IPS-20b (cell line): ENCODE measurements at regions not wholly inside any gene's neighbourhood (a gene's known extent, or its start where the extent isn't known, plus 50 kb on each side); places are given as distances from the start of the nearest gene placed in this dataset.
"Not testable (repeated sequence)": the region's sequence is repeated elsewhere in the genome, so short reads cannot be mapped to it uniquely, and the experiment has no call there.

Experiments
- H3K27ac ChIP-seq: one replicate; pipeline ENCODE4 v1.5.1; 2013; ENCODE audit warnings: low read length
- H3K27me3 ChIP-seq: 2 replicates; pipeline ENCODE4 v1.6.1; 2013; ENCODE audit warnings: mild to moderate bottlenecking, low read length, inconsistent platforms; ENCODE audit not compliant: insufficient read depth
- H3K36me3 ChIP-seq: 2 replicates; pipeline ENCODE4 v1.6.1; 2013; ENCODE audit warnings: low read depth, mild to moderate bottlenecking, inconsistent platforms, low read length, moderate library complexity; ENCODE audit not compliant: insufficient read depth
- H3K4me1 ChIP-seq: 2 replicates; pipeline ENCODE4 v1.6.1; 2013; ENCODE audit warnings: mild to moderate bottlenecking, control low read depth, inconsistent platforms, low read length, moderate library complexity; ENCODE audit not compliant: insufficient read depth
- H3K4me3 ChIP-seq: 2 replicates; pipeline ENCODE4 v1.5.1; 2013; ENCODE audit warnings: mild to moderate bottlenecking, low read length, inconsistent platforms
- H3K9ac ChIP-seq: 2 replicates; pipeline ENCODE4 v1.6.1; 2013; ENCODE audit warnings: low read depth, mild to moderate bottlenecking, inconsistent platforms, low read length, moderate library complexity
- H3K9me3 ChIP-seq: 2 replicates; pipeline ENCODE4 v1.6.1; 2013; ENCODE audit warnings: mild to moderate bottlenecking, low read depth, low read length, inconsistent platforms; ENCODE audit not compliant: insufficient read depth

DNA sequence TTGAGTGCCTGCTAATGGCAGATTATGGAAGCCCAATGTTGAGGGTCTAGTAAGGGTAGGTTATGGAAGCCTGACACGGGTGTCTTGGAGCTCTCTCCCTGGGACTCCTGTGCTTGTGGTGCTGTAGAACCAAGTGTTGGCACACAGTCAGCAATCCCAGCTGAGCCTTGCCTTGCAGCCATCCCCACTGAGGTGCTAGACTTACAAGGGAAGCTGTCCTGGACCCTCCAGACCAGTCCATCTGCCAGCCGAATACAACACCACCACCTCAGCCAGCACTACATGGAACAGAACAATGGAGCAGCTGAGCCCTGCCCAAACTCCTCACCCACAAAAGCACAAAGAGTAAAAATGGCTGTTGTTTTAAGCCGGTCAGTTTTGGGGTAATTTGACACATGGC, 90.5 kb upstream of the DNAH5 start:
- Histone ChIP-seq H3K36me3 (no peaks in the 10 kb centered on the region), H3K4me1 (peaks cover 28% of the 10 kb centered on the region), H3K9ac (no peak overlapping the region; the same call in 1 of the 2 replicates), H3K27me3 (peaks cover 19% of the 10 kb centered on the region; the same call in 1 of the 2 replicates), H3K9me3 (no peaks in the 10 kb centered on the region), H3K27ac (no peak overlapping the region), H3K4me3 (no peak overlapping the region)

DNA sequence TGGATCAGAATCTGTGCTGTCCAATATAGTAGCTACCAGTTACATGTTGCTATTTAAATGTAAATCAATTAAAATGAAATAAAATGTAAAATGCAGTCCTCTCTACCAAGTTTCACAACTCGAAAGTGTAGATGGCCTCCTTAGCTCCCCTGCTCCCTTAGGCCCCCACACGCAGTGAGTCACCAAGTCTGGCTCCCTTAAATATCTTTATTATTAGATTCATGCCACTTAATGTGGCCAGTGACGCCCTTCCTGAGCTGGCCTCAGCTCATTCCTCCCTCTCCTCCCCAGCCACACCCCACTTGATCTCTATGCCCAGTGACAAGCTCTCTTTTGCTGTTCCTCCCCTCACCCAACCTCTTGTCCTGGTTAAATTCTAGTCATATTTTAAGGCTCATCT, 88.4 kb upstream of the DNAH5 start:
- Histone ChIP-seq H3K9ac (no peak overlapping the region), H3K9me3 (no peaks in the 10 kb centered on the region), H3K36me3 (no peaks in the 10 kb centered on the region), H3K27ac (no peak overlapping the region), H3K4me1 (peaks cover 28% of the 10 kb centered on the region), H3K4me3 (no peak overlapping the region), H3K27me3 (peaks cover 19% of the 10 kb centered on the region; the same call in 1 of the 2 replicates)

DNA sequence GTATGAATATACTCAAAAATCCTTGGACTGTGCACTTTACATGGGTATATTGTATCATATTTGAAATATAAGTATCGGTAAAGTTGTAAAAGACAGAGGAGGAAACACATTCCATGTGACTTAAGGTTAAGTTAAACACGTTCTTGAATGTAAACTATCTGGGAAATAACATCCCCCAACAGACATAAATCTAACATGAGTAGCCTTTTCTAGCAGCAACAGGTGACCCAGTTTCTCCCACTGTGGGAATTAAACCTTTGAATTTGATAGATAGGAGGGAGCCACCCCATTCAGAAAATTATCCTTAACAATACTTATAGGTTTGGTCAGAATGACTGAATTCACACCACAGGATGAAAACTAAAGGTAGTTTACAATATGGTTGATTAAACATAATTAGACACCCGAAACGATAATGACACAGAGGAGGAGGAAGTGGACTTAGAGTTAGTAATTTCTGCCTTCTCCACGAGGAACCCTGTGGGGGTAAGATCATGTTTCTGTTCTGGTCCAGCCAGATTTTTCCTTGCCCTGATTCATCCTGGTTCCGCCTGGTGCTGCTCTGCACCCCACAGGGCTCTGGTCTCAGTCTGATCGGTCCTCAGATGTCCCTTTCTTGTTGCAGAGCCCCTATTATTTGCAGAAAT, 84.6 kb upstream of the DNAH5 start:
- H3K4me1 ChIP-seq, result no peaks in the 10 kb centered on the region; the same call in 1 of the 2 replicates
- no peaks in the 10 kb centered on the region for H3K9me3 ChIP-seq
- H3K9ac ChIP-seq, result no peak overlapping the region
- H3K27ac ChIP-seq, result no peak overlapping the region
- no peak overlapping the region for H3K4me3 ChIP-seq
- no peaks in the 10 kb centered on the region for H3K27me3 ChIP-seq
- H3K36me3 ChIP-seq, result no peaks in the 10 kb centered on the region

DNA sequence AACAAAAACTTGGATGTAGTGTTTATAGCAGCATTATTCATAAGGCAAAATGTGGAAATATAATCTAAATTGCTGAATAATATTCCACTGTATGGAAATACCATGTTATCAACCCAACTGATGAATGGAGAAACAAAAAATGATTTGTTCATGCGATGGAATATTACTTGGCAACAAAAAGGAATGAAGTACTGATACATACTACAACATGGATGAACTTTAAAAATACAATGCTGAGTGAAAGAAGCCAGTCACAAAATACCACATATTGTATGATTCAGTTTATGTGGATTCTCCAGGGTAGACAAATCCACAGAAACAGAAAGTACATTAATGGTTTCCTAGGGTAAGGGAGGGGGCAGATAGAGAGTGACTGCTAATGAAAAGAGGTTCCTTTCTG, 83.7 kb upstream of the DNAH5 start:
- no peak overlapping the region for H3K9ac ChIP-seq
- H3K4me1 ChIP-seq, result no peaks in the 10 kb centered on the region; the same call in 1 of the 2 replicates
- H3K36me3 ChIP-seq, result no peaks in the 10 kb centered on the region
- no peak overlapping the region for H3K4me3 ChIP-seq
- no peaks in the 10 kb centered on the region for H3K9me3 ChIP-seq
- no peaks in the 10 kb centered on the region for H3K27me3 ChIP-seq
- H3K27ac ChIP-seq, result no peak overlapping the region

DNA sequence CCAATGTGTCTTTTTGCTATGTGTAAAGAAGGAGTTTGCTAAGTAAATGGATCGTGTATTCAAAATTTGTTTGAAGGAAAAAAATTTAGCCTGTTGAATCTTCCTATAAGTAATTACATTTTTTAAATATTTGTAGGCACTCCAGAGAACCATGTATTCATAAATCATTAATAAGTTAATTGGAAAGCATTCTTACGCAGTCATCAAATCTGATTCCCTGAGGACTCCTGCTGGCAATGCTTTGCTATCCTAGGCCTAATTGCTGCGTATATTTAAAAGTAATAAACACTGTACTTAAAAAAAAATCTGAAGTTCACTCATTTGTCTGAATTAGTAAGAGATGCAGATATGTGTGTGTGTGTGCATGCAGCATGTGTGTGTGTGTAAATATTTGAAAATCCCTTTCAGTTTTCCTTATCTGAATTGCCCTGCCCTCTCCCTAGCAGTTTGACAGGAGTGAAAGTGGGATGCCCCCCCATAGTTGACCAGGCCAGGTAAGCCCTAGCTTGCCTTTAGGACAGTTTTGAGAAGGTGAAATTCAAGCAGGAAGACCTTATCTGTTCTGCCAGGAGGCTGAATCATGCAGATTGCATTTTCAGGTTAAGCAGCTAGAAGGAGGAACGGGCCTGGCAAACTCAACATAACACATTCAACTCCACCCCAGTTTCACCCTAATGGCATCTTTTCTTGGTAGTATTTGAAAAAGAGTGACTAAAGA, 81.2 kb upstream of the DNAH5 start:
- Histone ChIP-seq H3K4me1 (no peaks in the 10 kb centered on the region; the same call in 1 of the 2 replicates), H3K9ac (no peak overlapping the region), H3K27me3 (no peaks in the 10 kb centered on the region), H3K9me3 (no peaks in the 10 kb centered on the region), H3K27ac (no peak overlapping the region), H3K36me3 (no peaks in the 10 kb centered on the region), H3K4me3 (no peak overlapping the region)

DNA sequence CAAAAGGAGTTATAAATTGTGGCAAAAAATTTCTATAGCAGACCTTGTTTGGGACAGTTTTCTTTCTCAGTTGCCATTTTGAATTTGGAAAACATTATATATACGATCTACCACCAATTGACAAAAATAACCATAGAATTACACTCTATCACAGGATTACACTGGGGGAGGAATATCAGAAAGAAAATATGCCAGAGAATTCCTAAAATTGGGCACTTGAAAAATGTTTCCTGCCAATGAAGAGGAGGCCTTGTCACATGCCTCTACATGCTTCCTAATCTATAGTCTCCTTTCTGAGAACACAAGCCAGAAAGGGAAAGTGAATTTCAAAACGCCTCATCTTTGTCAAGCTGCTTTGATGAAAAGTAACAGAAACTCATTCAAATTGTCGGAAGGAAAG, 78.5 kb upstream of the DNAH5 start:
- Histone ChIP-seq H3K4me1 (no peaks in the 10 kb centered on the region; the same call in 1 of the 2 replicates), H3K9ac (no peak overlapping the region), H3K27ac (no peak overlapping the region), H3K36me3 (no peaks in the 10 kb centered on the region), H3K9me3 (no peaks in the 10 kb centered on the region), H3K4me3 (no peak overlapping the region), H3K27me3 (no peaks in the 10 kb centered on the region)

DNA sequence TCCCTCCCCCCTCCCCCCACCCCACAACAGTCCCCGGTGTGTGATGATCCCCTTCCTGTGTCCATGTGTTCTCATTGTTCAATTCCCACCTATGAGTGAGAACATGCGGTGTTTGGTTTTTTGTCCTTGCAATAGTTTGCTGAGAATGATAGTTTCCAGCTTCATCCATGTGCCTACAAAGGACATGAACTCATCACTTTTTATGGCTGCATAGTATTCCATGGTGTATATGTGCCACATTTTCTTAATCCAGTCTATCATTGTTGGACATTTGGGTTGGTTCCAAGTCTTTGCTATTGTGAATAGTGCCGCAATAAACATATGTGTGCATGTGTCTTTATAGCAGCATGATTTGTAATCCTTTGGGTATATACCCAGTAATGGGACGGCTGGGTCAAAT, 76.5 kb upstream of the DNAH5 start:
- H3K9ac ChIP-seq, H3K27me3 ChIP-seq, H3K27ac ChIP-seq, H3K9me3 ChIP-seq, H3K36me3 ChIP-seq, H3K4me1 ChIP-seq, H3K4me3 ChIP-seq: not testable (repeated sequence)

DNA sequence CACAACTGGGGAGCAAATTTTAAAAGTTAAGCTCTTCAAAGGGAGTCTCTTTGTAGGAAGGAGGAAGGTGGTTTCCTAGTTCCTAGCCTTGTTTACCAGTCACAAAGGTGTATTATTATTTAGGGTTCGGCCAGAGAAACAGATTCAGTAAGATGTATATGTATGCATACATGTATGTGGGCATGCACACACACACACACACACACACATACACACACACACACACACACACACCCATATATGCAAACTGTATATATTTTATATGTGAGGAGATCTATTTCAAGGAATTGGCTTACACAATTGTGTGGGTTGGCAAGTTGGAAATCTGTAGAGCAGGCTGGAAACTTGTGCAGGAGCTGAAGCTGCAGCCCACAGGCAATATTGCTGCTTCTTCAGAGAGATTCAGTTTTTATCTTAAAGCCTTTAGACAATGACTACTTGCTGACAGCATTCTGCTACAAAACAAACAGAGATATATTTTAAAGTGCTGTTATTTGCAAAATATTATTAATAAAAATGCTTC, 75.3 kb upstream of the DNAH5 start:
- Histone ChIP-seq H3K27me3 (no peaks in the 10 kb centered on the region), H3K9me3 (no peaks in the 10 kb centered on the region), H3K27ac (no peak overlapping the region), H3K36me3 (no peaks in the 10 kb centered on the region), H3K9ac (no peak overlapping the region), H3K4me3 (no peak overlapping the region), H3K4me1 (no peaks in the 10 kb centered on the region)

DNA sequence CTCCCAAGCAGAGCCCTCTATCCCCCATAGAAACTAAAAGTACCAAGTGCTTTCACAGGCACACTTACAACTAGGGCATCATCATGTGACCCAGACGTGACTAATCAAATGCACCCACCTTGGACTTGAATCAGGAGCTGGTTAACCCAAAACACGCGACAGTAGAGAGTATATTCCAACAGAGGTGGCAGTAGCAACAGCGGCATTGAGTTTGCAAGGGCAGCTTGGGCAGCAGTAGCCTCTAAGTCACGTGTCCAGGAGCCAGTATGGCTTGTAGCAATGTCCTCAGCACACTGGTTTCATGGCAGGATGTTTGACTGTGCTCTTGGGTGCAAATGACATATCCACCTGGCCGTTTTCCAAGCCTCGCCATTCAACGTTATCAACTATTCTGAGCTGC, 73.4 kb upstream of the DNAH5 start:
- Histone ChIP-seq H3K36me3 (no peaks in the 10 kb centered on the region), H3K4me1 (no peaks in the 10 kb centered on the region), H3K9me3 (no peaks in the 10 kb centered on the region), H3K9ac (no peak overlapping the region), H3K4me3 (no peak overlapping the region), H3K27me3 (no peaks in the 10 kb centered on the region), H3K27ac (no peak overlapping the region)

DNA sequence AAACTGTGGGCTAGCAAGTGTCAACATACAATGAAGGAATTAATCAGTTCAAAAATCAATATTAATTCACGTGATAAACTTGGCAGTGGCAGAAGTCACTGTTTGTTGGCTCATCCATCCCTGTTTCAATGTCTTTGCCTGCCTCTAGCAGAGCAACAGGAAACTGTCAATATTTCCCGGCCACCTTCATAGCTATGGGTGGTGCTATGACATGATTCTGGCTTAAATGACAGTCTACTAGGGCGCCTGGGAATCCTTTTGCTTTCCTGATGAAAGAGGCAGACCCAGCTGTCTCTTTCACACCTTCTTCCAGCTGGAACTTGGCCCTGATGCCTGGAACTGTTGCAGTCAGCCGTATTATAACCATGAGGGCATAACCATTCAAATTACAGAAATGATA, 72.1 kb upstream of the DNAH5 start:
- Histone ChIP-seq H3K4me3 (no peak overlapping the region), H3K27me3 (no peaks in the 10 kb centered on the region), H3K36me3 (no peaks in the 10 kb centered on the region), H3K9ac (no peak overlapping the region), H3K9me3 (no peaks in the 10 kb centered on the region), H3K27ac (no peak overlapping the region), H3K4me1 (no peaks in the 10 kb centered on the region; the same call in 1 of the 2 replicates)

DNA sequence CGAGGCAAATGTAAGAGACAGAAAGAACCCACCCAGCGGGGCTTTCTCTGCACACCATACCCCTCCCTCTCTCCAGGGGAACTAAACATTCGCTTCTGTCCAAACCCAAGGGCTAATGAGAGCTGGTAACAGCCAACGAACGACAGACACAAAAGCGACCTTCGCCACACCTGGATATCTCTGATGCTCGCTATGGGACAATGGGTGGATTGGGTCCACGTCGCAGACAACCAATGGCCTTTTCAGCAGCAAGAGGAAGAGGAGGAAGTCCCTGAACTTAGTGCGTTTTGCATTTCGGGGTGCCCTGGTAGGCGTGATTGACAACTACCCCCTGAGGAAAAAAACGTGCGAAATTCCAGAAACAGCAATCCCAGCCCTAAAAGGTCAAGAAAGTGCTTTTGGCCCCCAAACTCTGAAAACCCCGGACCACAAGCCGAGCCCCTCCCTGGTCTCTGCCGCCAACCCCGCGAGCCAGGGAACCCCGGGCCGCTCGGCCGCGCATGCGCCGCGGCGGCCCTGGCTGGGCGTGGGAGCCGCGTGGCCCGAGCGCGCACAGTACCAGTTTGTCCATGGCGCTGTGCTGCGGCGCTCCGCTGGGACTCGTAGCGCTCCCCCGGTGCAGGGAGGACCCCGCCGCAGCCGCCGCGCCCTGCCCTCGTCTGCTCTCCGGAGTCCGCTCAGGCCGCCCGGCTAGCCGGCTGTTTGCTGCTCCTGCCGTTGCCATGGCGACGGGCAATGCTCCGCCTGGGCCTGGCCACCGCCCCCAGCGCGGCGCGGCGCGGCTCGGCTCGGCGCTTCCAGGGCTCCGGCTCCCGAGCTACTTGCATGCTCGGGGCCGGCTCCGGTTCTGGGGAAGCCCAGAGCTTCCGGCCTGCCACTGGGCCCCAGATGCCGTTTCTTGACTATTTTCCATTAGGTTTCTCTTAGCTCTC, 66.9 kb upstream of the DNAH5 start:
- peak overlapping the region; percentile 90 for H3K4me3 ChIP-seq
- peak overlapping the region; percentile 71; the same call in 1 of the 2 replicates for H3K9ac ChIP-seq
- H3K4me1 ChIP-seq, result peaks cover 9% of the 10 kb centered on the region
- no peaks in the 10 kb centered on the region for H3K36me3 ChIP-seq
- no peak overlapping the region for H3K27ac ChIP-seq
- no peaks in the 10 kb centered on the region for H3K9me3 ChIP-seq
- no peaks in the 10 kb centered on the region for H3K27me3 ChIP-seq
